Prostate gland (tissue), 2 donors: ENCODE measurements at regions not wholly inside any gene's neighbourhood (a gene's known extent, or its start where the extent isn't known, plus 50 kb on each side); places are given as distances from the start of the nearest gene placed in this dataset.

Source experiments
- CTCF ChIP-seq, 4 experiments: fragments of 200-600 bp in 2 of 4; fragments of 450-650 bp in 2 of 4; sonication (generic) in 2 of 4; IDR thresholded peaks; 1 replicate in 3 of 4; 2 replicates in 1 of 4; pipeline ENCODE4 v1.5.1; 2016 to 2019; ENCODE audit warnings: antibody characterized with exemption in 4 of 4, mild to moderate bottlenecking in 2 of 4, moderate library complexity in 2 of 4
- POLR2AphosphoS5 ChIP-seq: sonication (generic); formaldehyde crosslinking; IDR thresholded peaks from one replicate; pipeline ENCODE4 v1.6.1; 2017; ENCODE audit warnings: antibody characterized with exemption

GRCh38 chr7:24510759-24511158 lies 62.5 kb upstream of the PALS2 start:
- TF ChIP-seq CTCF (IDR thresholded peaks at IDR 0.05) (no peak), POLR2AphosphoS5 (no peak)
